HepG2 (cell line): ENCODE measurements at regions not wholly inside any gene's neighbourhood (a gene's known extent, or its start where the extent isn't known, plus 50 kb on each side); places are given as distances from the start of the nearest gene placed in this dataset.

Source experiments
- ATAC-seq: fragments of 200-7000 bp; cut with Tn5 transposase; 3 replicates; pipeline ENCODE4 v1.9.1; 2020; ENCODE audit warnings: mild to moderate bottlenecking, moderate library complexity
- BruUV-seq: library from RNA; stranded (reverse); fragments of 400-500 nt; replicated peaks from 2 replicates; lab custom pipeline; 2021; lab: Mats Ljungman, UMichigan
- CTCF ChIA-PET: fragments of 300-600 bp; formaldehyde crosslinking; extraction: SDS; loops from one replicate; lab custom pipeline; 2021; ENCODE audit warnings: low total read pairs, inconsistent platforms, low intra/inter-chr PET ratio; lab: Yijun Ruan, JAX
- POLR2A ChIA-PET: fragments of 350-600 bp; sonication (Branson Sonifier 250); formaldehyde crosslinking; loops from one replicate; lab custom pipeline; 2020; ENCODE audit warnings: antibody characterized with exemption, inconsistent platforms; lab: Yijun Ruan, JAX
- DNase-seq: peaks from one replicate; pipeline ENCODE4 v3.0.0-alpha.2; 2015; ENCODE audit warnings: low spot score
- FAIRE-seq: peaks from 3 replicates; lab custom pipeline; 2011; peaks lifted over from hg19 to GRCh38; lab: Jason Lieb, UNC
- H2AFZ ChIP-seq: one replicate; pipeline ENCODE4 v1.6.1; 2011; ENCODE audit warnings: low read length, inconsistent platforms
- H3K27ac ChIP-seq: fragments of 300-600 bp; 3 replicates; pipeline ENCODE4 v1.8.0; 2011; ENCODE audit warnings: mixed run types, mild to moderate bottlenecking, mixed read lengths, low read length, inconsistent platforms; ENCODE audit not compliant: insufficient read depth; ENCODE audit errors: extremely low read length
- H3K27me3 ChIP-seq, 2 experiments: fragments of 200-600 bp in 1 of 2; 2 replicates in 1 of 2; 3 replicates in 1 of 2; pipeline versions ENCODE4 v1.6.0 to v1.8.0; 2011; ENCODE audit warnings: low read length in 2 of 2, mild to moderate bottlenecking in 2 of 2, moderate library complexity in 2 of 2, inconsistent platforms in 1 of 2; ENCODE audit not compliant: insufficient read depth in 2 of 2, control insufficient read depth in 1 of 2
- H3K36me3 ChIP-seq, 2 experiments: fragments of 200-600 bp in 1 of 2; replicated peaks in 1 of 2; 2 replicates in 1 of 2; 3 replicates in 1 of 2; pipeline versions ENCODE4 v1.5.1 to v1.8.0; 2011; ENCODE audit warnings: low read length in 2 of 2, inconsistent platforms in 1 of 2; ENCODE audit not compliant: insufficient read depth in 2 of 2, control insufficient read depth in 1 of 2
- H3K4me1 ChIP-seq: 2 replicates; pipeline ENCODE4 v1.5.1; 2012; ENCODE audit warnings: low read length, inconsistent platforms; ENCODE audit not compliant: insufficient read depth
- H3K4me2 ChIP-seq: 2 replicates; pipeline ENCODE4 v1.6.0; 2011; ENCODE audit warnings: low read depth, low read length, inconsistent platforms
- H3K4me3 ChIP-seq, 3 experiments: fragments of 200-600 bp in 1 of 3; sonication (generic), shearing (Covaris generic) in 1 of 3; replicated peaks in 1 of 3; 2 replicates each; pipeline ENCODE4 v1.5.1; 2011 to 2016; ENCODE audit warnings: low read length in 3 of 3, inconsistent platforms in 2 of 3, low read depth in 2 of 3, mild to moderate bottlenecking in 2 of 3, control low read depth in 1 of 3, mixed read lengths in 1 of 3; ENCODE audit not compliant: insufficient read depth in 1 of 3
- H3K79me2 ChIP-seq: one replicate; pipeline ENCODE4 v1.6.1; 2011; ENCODE audit warnings: low read length, inconsistent platforms; ENCODE audit not compliant: insufficient read depth
- H3K9ac ChIP-seq: 2 replicates; pipeline ENCODE4 v1.6.0; 2011; ENCODE audit warnings: mild to moderate bottlenecking, low read depth, low read length, inconsistent platforms; ENCODE audit not compliant: insufficient read depth
- H3K9me3 ChIP-seq: 2 replicates; pipeline ENCODE4 v1.5.1; 2012; ENCODE audit warnings: mild to moderate bottlenecking, low read length
- H4K20me1 ChIP-seq: 2 replicates; pipeline ENCODE4 v1.6.0; 2011; ENCODE audit warnings: inconsistent platforms, mild to moderate bottlenecking, low read length, moderate library complexity; ENCODE audit not compliant: insufficient read depth
- ATF7-NPFF ChIP-seq: sonication (generic); formaldehyde crosslinking; IDR thresholded peaks from 2 replicates; pipeline ENCODE4 v1.8.1; 2023; ENCODE audit warnings: mild to moderate bottlenecking, low read depth, missing genetic modification reagents, moderate library complexity
- HOXA3 ChIP-seq: sonication (generic); formaldehyde crosslinking; IDR thresholded peaks from 2 replicates; pipeline ENCODE4 v1.5.0; 2020; ENCODE audit warnings: missing genetic modification reagents
- KLF6 ChIP-seq: IDR thresholded peaks from 2 replicates; pipeline ENCODE4 v1.8.0; 2016; ENCODE audit warnings: missing biosample characterization, missing genetic modification reagents
- NR2F2 ChIP-seq: IDR thresholded peaks from 2 replicates; pipeline ENCODE4 v1.6.1; 2012; ENCODE audit warnings: low read depth, inconsistent platforms, borderline replicate concordance
- POLR2A ChIP-seq, 2 experiments: IDR thresholded peaks; 2 replicates each; pipeline ENCODE4 v1.6.1; 2011; ENCODE audit warnings: low read depth in 2 of 2, low read length in 2 of 2, mild to moderate bottlenecking in 1 of 2, moderate library complexity in 1 of 2; ENCODE audit not compliant: insufficient read depth in 1 of 2
- ZFP36L2 ChIP-seq: sonication (generic); formaldehyde crosslinking; IDR thresholded peaks from 2 replicates; pipeline ENCODE4 v1.4.0; 2020; ENCODE audit warnings: missing genetic modification reagents
- ZSCAN20 ChIP-seq: sonication (generic); formaldehyde crosslinking; IDR thresholded peaks from 2 replicates; pipeline ENCODE4 v1.4.0; 2020; ENCODE audit warnings: missing genetic modification reagents, mild to moderate bottlenecking, borderline replicate concordance
- WGBS: methylation state at CpG from one replicate; pipeline ENCODE4 v1.1.6; 2017; ENCODE audit warnings: low lambda C conversion rate; 5-methylcytosine and 5-hydroxymethylcytosine counted together
- in situ Hi-C: cut with HindIII; loops from 2 replicates; pipeline ENCODE4 v1.10.0; 2017; ENCODE audit warnings: low pct_unique_long_range_greater_than_20kb; ENCODE audit not compliant: extremely low pct_ligation_motif_present
- intact Hi-C: fragments of 100-400 bp; cut with micrococcal nuclease; formaldehyde crosslinking; loops from one replicate; pipeline ENCODE4 v1.10.0; 2022; ENCODE audit not compliant: unreplicated experiment
- TF ChIP-seq, protein P1 (sequence below): sonication (generic); formaldehyde crosslinking; IDR thresholded peaks from 2 replicates; pipeline ENCODE4 v1.5.0; 2020; ENCODE audit warnings: mild to moderate bottlenecking, missing genetic modification reagents
- TF ChIP-seq, protein P2 (sequence below): sonication (generic); formaldehyde crosslinking; IDR thresholded peaks from 2 replicates; pipeline ENCODE4 v1.8.0; 2023; ENCODE audit warnings: mild to moderate bottlenecking, missing genetic modification reagents
- TF ChIP-seq, protein P3 (sequence below): sonication (generic); formaldehyde crosslinking; conservative IDR thresholded peaks from 2 replicates; pipeline ENCODE4 v1.4.0; 2020; ENCODE audit warnings: missing genetic modification reagents
- TF ChIP-seq, protein P4 (sequence below): sonication (generic); formaldehyde crosslinking; IDR thresholded peaks from 2 replicates; pipeline ENCODE4 v1.4.0; 2020; ENCODE audit warnings: missing genetic modification reagents, borderline replicate concordance
- TF ChIP-seq, protein P5 (sequence below): sonication (generic); formaldehyde crosslinking; IDR thresholded peaks from 2 replicates; pipeline ENCODE4 v1.4.0; 2020; ENCODE audit warnings: missing genetic modification reagents, borderline replicate concordance

DNA sequence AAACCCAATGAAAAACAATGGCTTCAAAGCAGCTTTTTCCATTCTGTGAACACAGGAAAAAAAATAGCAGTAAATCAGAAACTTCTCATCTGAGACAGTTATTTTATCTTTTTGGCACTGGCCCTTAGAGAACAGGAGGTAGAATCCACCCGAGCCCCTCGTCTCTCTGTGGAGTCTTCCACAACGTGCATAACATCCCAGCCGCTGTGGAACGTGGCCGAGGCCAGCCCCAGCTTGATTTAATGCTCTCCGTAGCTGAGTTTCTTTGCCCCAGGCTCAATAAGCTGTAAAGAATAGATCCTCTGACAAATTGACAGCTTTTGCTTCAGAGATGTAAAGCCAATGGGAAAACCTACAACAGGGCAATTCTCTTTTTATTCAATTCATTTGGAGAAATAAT, 107.9 kb upstream of the DAP start:
- Histone ChIP-seq H3K27ac (no peak overlapping the region), H4K20me1 (no peaks in the 10 kb centered on the region), H3K36me3 (no peaks in the 10 kb centered on the region), H3K9me3 (no peaks in the 10 kb centered on the region), H3K79me2 (no peaks in the 10 kb centered on the region), H3K9ac (no peak overlapping the region), H2AFZ (no peak overlapping the region), H3K27me3 (peaks cover 0 to 5% of the 10 kb centered on the region in 2 experiments; a peak in 1 of 5 replicates), H3K4me1 (no peaks in the 10 kb centered on the region), H3K4me2 (no peak overlapping the region), H3K4me3 (no peak overlapping the region)
- in situ Hi-C loops, result no loop called here
- ChIA-PET CTCF (no interaction called here), POLR2A (no interaction called here)
- ATAC-seq (no peak), FAIRE-seq (no peak), DNase-seq (no peak)
- intact Hi-C loops, result loop anchor here (10.0 kb wide), 1 partner anchor 176 kb away; no protein-coding TSS in a partner anchor
- 47% methylated on average over 7 of the region's 7 CpGs for WGBS
- BruUV-seq, result no TSS peak
- TF ChIP-seq ZFP36L2 (CRISPR knock-in tag) (no peak), POLR2A (IDR thresholded peaks at IDR 0.05; ENCODE audit: insufficient read depth in 1 of 2, low read depth in 2 of 2, low read length in 2 of 2) (no peak), KLF6 (CRISPR knock-in tag) (no peak), ZSCAN20 (CRISPR knock-in tag) (no peak), ATF7-NPFF (CRISPR knock-in tag) (no peak), NR2F2 (no peak), HOXA3 (no peak)
- TF ChIP-seq, protein P1, sequence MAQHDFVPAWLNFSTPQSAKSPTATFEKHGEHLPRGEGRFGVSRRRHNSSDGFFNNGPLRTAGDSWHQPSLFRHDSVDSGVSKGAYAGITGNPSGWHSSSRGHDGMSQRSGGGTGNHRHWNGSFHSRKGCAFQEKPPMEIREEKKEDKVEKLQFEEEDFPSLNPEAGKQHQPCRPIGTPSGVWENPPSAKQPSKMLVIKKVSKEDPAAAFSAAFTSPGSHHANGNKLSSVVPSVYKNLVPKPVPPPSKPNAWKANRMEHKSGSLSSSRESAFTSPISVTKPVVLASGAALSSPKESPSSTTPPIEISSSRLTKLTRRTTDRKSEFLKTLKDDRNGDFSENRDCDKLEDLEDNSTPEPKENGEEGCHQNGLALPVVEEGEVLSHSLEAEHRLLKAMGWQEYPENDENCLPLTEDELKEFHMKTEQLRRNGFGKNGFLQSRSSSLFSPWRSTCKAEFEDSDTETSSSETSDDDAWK (CRISPR knock-in tag), result no peak
- TF ChIP-seq, protein P2, sequence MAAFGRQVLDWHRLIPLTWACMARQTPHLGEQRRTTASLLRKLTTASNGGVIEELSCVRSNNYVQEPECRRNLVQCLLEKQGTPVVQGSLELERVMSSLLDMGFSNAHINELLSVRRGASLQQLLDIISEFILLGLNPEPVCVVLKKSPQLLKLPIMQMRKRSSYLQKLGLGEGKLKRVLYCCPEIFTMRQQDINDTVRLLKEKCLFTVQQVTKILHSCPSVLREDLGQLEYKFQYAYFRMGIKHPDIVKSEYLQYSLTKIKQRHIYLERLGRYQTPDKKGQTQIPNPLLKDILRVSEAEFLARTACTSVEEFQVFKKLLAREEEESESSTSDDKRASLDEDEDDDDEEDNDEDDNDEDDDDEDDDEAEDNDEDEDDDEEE (CRISPR knock-in tag), result no peak
- TF ChIP-seq, protein P3, sequence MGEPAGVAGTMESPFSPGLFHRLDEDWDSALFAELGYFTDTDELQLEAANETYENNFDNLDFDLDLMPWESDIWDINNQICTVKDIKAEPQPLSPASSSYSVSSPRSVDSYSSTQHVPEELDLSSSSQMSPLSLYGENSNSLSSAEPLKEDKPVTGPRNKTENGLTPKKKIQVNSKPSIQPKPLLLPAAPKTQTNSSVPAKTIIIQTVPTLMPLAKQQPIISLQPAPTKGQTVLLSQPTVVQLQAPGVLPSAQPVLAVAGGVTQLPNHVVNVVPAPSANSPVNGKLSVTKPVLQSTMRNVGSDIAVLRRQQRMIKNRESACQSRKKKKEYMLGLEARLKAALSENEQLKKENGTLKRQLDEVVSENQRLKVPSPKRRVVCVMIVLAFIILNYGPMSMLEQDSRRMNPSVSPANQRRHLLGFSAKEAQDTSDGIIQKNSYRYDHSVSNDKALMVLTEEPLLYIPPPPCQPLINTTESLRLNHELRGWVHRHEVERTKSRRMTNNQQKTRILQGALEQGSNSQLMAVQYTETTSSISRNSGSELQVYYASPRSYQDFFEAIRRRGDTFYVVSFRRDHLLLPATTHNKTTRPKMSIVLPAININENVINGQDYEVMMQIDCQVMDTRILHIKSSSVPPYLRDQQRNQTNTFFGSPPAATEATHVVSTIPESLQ, result no peak
- TF ChIP-seq, protein P4, sequence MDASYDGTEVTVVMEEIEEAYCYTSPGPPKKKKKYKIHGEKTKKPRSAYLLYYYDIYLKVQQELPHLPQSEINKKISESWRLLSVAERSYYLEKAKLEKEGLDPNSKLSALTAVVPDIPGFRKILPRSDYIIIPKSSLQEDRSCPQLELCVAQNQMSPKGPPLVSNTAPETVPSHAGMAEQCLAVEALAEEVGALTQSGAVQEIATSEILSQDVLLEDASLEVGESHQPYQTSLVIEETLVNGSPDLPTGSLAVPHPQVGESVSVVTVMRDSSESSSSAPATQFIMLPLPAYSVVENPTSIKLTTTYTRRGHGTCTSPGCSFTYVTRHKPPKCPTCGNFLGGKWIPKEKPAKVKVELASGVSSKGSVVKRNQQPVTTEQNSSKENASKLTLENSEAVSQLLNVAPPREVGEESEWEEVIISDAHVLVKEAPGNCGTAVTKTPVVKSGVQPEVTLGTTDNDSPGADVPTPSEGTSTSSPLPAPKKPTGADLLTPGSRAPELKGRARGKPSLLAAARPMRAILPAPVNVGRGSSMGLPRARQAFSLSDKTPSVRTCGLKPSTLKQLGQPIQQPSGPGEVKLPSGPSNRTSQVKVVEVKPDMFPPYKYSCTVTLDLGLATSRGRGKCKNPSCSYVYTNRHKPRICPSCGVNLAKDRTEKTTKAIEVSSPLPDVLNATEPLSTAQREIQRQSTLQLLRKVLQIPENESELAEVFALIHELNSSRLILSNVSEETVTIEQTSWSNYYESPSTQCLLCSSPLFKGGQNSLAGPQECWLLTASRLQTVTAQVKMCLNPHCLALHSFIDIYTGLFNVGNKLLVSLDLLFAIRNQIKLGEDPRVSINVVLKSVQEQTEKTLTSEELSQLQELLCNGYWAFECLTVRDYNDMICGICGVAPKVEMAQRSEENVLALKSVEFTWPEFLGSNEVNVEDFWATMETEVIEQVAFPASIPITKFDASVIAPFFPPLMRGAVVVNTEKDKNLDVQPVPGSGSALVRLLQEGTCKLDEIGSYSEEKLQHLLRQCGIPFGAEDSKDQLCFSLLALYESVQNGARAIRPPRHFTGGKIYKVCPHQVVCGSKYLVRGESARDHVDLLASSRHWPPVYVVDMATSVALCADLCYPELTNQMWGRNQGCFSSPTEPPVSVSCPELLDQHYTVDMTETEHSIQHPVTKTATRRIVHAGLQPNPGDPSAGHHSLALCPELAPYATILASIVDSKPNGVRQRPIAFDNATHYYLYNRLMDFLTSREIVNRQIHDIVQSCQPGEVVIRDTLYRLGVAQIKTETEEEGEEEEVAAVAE (CRISPR knock-in tag), result no peak
- TF ChIP-seq, protein P5, sequence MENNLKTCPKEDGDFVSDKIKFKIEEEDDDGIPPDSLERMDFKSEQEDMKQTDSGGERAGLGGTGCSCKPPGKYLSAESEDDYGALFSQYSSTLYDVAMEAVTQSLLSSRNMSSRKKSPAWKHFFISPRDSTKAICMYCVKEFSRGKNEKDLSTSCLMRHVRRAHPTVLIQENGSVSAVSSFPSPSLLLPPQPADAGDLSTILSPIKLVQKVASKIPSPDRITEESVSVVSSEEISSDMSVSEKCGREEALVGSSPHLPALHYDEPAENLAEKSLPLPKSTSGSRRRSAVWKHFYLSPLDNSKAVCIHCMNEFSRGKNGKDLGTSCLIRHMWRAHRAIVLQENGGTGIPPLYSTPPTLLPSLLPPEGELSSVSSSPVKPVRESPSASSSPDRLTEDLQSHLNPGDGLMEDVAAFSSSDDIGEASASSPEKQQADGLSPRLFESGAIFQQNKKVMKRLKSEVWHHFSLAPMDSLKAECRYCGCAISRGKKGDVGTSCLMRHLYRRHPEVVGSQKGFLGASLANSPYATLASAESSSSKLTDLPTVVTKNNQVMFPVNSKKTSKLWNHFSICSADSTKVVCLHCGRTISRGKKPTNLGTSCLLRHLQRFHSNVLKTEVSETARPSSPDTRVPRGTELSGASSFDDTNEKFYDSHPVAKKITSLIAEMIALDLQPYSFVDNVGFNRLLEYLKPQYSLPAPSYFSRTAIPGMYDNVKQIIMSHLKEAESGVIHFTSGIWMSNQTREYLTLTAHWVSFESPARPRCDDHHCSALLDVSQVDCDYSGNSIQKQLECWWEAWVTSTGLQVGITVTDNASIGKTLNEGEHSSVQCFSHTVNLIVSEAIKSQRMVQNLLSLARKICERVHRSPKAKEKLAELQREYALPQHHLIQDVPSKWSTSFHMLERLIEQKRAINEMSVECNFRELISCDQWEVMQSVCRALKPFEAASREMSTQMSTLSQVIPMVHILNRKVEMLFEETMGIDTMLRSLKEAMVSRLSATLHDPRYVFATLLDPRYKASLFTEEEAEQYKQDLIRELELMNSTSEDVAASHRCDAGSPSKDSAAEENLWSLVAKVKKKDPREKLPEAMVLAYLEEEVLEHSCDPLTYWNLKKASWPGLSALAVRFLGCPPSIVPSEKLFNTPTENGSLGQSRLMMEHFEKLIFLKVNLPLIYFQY, result no peak
